ENCODE measurements at regions not wholly inside any gene's neighbourhood (a gene's known extent, or its start where the extent isn't known, plus 50 kb on each side); places are given as distances from the start of the nearest gene placed in this dataset.
"Not testable (repeated sequence)": the region's sequence is repeated elsewhere in the genome, so short reads cannot be mapped to it uniquely, and the experiment has no call there.

DNA sequence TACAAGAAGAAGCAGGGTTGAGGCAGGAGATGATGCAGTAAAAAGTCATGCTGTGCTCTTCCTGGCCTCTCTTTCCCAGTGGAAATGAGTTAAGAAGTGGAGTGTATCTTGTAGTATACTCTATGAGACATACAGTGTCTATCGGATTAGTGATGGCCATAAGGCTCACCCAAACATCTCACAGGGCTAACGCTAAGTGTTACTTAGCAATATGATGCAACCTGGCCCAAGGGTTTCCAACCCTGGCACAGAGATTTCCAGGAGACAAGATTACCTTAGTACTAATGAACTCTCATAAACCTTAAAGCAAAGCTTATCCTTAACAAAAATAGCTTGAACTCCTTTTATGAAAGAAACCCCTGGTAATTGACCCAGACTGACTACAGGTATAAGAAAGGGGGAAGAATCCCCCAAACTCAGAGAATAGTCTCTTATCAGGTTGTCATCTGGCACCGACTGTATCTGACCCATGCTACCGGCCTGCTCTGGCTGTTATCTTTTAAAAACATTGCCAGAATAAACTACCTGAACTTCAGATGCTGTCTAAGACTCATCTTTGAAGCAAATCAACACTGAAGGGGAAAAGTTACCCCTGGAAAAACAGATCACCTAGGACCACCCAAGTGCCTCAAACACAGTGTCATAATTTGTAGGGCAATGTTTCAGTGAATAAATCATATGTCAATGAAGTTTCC lies 1002.0 kb downstream of the REEP3 start:
- FAIRE-seq, result no peak

- FAIRE-seq, result no peak
Measured at GRCh38 chr10:64528294-64529002, 1007.2 kb downstream of the REEP3 start.

DNA sequence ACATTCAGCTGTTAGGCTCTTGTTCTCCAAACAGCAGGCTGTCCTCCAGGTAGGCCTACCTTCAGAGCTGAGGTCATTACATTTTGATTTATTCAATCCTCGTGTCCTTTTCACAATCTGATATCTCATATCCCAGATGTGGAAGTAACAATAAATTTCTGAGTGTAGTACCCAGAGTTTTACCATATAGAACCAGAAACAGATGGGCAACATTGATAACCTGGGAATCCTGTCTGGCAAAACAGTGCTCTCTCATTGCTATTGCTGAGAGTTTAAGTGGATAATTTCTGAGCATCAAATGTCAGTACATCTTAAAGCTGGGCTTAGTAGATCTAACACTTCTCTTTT lies 1007.8 kb downstream of the REEP3 start:
- FAIRE-seq, result no peak

GRCh38 chr10:64534616-64535015 lies 1013.4 kb downstream of the REEP3 start:
- FAIRE-seq, result no peak

DNA sequence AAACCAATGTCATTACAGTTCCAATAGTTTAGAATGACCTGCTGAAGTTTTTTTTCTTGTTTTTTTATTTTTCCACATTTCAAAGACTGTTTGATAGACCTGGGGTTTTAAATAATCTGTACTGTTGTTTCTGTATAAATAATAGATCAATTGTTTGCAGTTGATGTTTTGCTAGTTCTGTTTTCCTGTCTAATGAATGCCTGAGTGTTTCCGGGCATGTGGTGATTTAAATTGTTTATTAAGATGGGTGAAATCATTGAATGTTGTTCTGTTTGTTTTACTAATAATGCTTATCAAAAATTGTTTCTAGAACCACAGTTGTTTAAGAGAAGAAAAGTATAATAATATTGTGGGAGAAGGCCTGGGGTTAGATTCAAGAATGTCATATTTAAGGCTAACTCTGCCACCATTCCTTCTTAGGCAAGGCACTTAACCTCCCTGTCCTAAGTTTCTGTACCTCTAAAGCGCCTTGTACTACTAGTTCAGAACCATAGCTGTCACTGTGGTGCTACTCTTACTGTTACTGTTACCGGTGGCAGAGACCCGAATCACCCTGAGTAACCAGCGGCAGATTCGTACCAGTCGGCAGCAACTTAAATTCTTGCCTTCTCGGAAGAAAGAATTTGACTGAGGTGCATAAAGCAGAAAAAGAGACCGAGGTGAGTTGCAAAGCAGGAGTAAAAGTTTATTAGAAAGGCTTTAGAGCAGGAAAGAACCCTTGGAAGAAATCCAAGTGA lies 1014.1 kb downstream of the REEP3 start:
- FAIRE-seq, result no peak

DNA sequence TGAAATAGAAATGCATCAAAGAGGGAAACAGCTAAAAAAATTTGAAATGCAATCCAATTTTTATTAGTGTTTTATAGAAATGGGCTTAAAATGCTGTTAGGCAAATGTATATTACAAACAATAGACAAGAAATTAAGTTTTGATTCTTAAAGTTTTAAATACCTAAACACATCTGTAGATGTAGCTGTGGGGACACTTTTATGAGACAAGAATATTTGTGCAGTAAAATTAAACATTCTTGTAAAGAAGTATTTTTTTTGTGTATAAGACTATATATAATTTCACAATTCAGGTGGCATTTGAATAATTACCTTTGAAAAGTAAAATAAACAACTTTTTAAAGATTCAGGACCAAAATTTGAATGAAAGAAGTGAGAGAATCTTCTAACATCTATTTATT lies 1015.9 kb downstream of the REEP3 start:
- no peak for FAIRE-seq

GRCh38 chr10:64537928-64538327 lies 1016.7 kb downstream of the REEP3 start:
- FAIRE-seq, result no peak

DNA sequence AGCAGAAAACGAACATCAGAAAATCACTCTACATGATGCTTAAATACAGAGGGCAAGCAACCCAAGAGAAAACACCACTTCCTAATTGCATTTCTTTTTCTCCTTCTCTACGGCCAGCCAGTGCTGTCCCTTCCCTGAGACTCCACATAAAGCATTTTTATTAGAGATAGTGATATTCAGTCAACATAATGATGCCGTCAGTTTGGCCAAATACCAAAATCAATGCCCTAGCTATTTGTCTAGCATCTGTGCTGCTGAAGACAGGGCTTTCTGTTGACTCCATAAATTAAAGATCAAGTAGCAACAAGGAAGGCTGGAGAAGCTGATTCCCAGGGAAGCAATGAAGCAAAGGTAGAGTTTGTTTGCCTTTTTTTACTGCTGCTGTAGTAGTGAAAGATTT lies 1024.9 kb downstream of the REEP3 start:
- no peak for FAIRE-seq

DNA sequence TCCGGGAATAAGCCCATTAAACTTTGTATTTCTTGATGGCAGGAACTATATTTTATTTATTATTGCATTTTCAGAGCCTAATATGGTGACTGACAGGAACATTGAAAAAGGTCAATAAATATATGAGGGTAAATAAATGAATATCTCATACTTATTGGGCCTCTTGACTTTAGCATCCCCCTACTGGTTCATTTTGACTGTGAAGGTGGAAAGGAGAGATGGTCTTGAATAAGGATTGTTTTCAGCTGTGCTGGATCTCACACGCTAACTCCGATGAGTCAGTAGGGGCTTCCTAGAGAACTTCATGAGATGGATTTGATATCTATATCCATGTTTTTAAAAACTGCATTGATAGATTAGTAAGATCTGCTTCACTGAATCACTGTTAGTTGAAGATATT lies 1026.0 kb downstream of the REEP3 start:
- no peak for FAIRE-seq

GRCh38 chr10:64555666-64556065 lies 1034.5 kb downstream of the REEP3 start:
- FAIRE-seq, result no peak

- FAIRE-seq, result no peak
Measured at GRCh38 chr10:64558094-64558835, 1037.1 kb downstream of the REEP3 start.

DNA sequence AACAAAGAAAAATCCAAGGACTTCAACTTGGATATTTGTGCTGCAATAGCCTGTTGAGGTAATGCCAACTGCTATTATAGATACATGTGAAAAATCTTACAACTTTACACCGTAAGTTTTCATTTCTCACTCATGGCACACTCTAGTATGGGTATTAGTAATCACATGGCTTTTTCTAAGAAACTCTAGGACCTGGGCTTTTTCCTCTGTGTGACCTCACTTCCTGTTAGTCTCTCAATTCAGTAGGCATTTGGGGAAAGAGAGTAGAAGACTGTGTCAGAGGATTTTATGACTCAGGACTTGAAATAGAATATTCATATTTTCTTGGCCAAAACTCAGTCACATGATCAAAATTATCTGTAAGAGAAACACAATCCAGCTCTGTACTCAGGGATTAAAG lies 1049.9 kb downstream of the REEP3 start:
- FAIRE-seq, result no peak

DNA sequence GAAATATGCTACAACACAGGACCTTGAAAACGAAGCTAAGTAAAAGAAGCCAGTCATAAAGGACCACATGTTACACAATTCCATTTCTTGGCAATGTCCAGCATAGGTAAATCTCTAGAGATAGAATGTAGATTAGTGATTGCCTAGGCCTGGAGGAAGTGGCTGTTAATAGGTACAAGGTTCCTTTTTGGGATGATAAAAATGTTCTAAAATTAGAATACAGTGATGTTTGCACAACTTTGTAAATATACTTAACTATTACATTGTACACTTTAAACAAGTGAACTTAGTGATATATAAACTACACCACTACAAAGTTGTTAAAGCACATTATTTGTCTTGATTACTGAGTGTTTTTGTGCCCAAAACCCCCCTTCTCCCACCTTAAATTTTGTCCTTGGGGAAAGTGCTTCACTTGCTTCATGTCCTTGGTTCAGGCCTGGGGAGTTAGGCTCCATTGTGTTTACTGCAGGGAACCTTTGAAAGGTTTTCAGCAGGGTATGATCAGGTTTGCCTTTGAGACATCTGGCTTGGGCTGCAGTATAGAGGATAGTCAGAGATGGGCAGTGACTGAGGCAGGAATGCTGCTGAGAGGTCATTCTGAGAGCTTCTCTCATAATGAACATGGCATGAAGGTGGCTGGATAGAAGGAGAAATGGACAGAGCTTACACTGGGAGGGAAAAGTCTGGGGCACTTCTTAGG lies 1052.6 kb downstream of the REEP3 start:
- peak; percentile 45 for FAIRE-seq

DNA sequence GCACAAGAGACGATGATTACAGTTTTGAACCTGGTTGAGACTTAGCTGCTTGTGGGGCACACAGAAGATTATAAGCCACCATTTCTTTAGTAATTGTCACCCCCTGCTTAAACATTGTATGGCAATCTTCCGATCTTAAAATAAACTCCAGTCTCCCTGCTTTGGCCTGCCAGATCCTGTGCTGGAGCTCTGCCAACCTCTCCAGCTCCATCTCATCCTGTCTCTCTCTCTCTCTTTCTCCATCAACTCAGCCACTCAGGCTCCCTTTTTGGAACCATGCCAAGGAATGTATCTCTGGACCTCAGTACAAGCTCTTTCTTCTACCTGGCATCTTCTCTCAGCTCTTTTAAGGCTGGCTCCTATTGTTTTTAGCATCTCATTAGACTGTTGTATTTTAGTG lies 1053.2 kb downstream of the REEP3 start:
- no peak for FAIRE-seq

- no peak for FAIRE-seq
Measured at GRCh38 chr10:64576497-64576896, 1055.3 kb downstream of the REEP3 start.

DNA sequence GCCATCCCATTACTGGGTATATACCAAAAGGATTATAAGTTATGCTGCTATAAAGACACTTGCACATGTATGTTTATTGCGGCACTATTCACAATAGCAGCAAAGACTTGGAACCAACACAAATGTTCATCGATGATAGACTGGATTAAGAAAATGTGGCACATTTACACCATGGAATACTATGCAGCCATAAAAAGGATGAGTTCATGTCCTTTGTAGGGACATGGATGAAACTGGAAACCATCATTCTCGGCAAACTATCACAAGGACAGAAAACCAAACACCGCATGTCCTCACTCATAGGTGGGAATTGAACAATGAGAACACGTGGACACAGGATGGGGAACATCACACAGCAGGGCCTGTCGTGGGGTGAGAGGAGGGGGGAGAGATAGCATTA lies 1057.6 kb downstream of the REEP3 start:
- not testable (repeated sequence) for FAIRE-seq

DNA sequence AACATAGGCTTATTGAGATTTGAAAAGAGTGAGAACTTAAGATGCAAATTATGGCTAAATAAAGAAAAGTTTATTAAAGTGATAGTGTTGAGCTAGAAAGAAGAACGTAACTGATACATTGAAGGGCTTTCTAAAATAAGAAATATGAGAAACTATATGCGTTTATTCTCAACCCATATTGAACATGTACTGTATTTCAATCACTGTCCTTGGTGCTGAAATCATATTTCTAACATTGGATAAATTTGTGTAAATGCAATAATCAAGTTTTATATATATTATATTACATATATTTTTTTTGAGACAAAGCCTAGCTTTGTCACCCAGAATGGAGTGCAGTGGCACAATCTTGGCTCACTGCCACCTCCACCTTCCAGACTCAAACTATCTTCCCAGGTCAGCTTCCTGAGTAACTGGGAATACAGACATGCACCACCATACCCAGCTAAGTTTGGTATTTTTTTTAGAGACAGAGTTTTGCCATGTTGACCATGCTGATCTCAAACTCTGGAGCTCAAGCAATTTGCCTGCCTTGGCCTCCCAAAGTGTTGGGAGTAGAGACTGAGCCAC lies 1065.8 kb downstream of the REEP3 start:
- no peak for FAIRE-seq

DNA sequence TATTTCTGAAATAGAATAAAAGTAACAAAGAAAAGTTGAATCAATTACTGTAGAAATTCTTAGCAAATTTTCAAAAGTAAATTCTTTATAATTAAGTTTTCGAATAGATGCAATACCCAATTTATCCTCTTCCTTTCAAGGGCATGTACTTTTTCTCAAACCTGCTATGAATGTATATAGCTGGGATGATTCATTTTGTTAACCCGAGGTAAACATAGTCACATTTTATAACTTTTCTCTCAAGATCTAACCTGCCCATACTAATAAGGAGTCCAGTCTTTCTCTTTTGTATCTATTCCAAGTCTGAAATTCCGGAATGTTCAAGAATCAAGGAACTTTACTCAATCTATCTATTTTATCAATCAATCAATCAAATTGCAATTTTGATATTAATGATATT lies 1072.9 kb downstream of the REEP3 start:
- no peak for FAIRE-seq

GRCh38 chr10:64598600-64598999 lies 1077.4 kb downstream of the REEP3 start:
- FAIRE-seq, result no peak

DNA sequence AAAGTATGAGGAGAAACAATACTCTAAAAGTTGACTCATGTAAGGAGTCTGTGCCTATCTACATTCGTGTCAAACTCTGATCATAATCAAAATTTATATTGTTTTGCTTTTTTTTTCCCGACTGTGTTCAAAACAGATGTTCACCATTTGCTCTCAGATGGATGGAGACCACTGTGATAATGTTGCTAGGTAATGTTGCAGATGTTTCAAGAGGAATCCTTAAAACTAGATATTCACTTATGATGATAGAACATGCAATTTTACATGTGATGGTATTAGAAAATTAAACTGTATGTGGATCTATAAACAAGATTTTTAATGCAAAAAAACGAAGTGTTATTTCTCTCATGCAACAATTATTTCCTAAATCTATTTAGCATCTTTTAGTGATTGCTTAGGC lies 1080.1 kb downstream of the REEP3 start:
- no peak for FAIRE-seq

DNA sequence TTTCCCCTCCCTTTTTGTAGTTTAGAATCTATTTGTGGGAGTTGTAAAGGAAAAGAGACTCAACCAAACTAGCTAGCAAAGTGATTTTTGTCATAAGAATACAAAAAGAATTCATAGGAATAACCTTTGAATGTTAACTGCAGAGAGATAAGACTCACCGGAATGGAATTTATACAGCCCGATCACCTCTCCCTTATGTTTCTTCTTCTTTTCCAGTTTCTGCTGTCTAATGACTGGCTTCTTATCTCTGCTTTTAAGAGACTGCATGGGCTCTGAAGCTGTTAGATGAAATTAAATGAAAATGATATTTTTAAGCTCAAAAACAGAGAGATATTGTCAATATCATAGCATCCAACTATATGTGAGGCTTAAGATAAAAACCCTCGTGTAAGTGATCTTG lies 1095.9 kb downstream of the REEP3 start:
- FAIRE-seq, result no peak

DNA sequence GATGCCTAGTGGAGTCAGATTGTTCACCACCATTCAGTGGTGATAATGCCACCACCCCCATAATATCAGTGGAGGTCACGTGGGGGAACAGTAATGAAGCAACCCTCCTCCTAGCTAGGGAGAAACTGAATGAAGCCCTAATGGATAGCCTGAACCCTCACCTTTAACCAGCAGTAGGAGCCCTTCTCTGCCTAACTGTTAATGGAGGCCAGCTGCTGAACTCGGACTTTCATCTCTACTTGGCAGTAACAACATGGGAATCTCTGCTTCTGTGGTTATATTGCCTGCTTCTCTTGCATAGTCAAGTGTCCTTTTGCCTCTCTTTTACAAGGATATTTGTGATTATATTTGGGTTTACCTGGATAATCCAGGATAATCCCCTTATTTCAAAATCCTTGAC lies 1097.9 kb downstream of the REEP3 start:
- no peak for FAIRE-seq

Data from colon (tissue), 2 donors.